DMS153 treated with DMSO at 0.1 percent for 48 hours (cell line): ENCODE measurements at regions not wholly inside any gene's neighbourhood (a gene's known extent, or its start where the extent isn't known, plus 50 kb on each side); places are given as distances from the start of the nearest gene placed in this dataset.
"Not testable (repeated sequence)": the region's sequence is repeated elsewhere in the genome, so short reads cannot be mapped to it uniquely, and the experiment has no call there.

ENCODE experiments used
- DNase-seq: peaks from one replicate; lab custom pipeline; 2025; ENCODE audit not compliant: unreplicated experiment; lab: John Stamatoyannopoulos, UW

- DNase-seq, result no peak
These were observed 83.3 kb upstream of the SIRPA start for GRCh38 chr20:1811621-1812498.

GRCh38 chr20:1810926-1811620 lies 84.1 kb upstream of the SIRPA start:
- DNase-seq, result no peak

GRCh38 chr20:1810572-1810925 lies 84.7 kb upstream of the SIRPA start:
- no peak for DNase-seq

- no peak for DNase-seq
These were observed 85.3 kb upstream of the SIRPA start for GRCh38 chr20:1809611-1810510.

- no peak for DNase-seq
These were observed 86.1 kb upstream of the SIRPA start for GRCh38 chr20:1809131-1809572.

GRCh38 chr20:1808101-1808500 lies 87.1 kb upstream of the SIRPA start:
- DNase-seq, result no peak

- no peak for DNase-seq
These were observed 87.8 kb upstream of the SIRPA start for GRCh38 chr20:1807394-1807793.

GRCh38 chr20:1806456-1806855 lies 88.8 kb upstream of the SIRPA start:
- no peak for DNase-seq

- DNase-seq, result no peak
These were observed 89.4 kb upstream of the SIRPA start for GRCh38 chr20:1805816-1806215.

GRCh38 chr20:1805161-1805581 lies 90.0 kb upstream of the SIRPA start:
- no peak for DNase-seq

- no peak for DNase-seq
These were observed 90.7 kb upstream of the SIRPA start for GRCh38 chr20:1804554-1804956.

GRCh38 chr20:1803932-1804501 lies 91.2 kb upstream of the SIRPA start:
- DNase-seq, result no peak

GRCh38 chr20:1803061-1803931 lies 91.9 kb upstream of the SIRPA start:
- no peak for DNase-seq

- DNase-seq, result peak; percentile 8
These were observed 92.7 kb upstream of the SIRPA start for GRCh38 chr20:1802385-1803060.

GRCh38 chr20:1801929-1802306 lies 93.3 kb upstream of the SIRPA start:
- no peak for DNase-seq

GRCh38 chr20:1801225-1801928 lies 93.8 kb upstream of the SIRPA start:
- no peak for DNase-seq

- no peak for DNase-seq
These were observed 94.4 kb upstream of the SIRPA start for GRCh38 chr20:1800777-1801176.

- no peak for DNase-seq
These were observed 95.0 kb upstream of the SIRPA start for GRCh38 chr20:1800180-1800579.

- DNase-seq, result not testable (repeated sequence)
These were observed 95.5 kb upstream of the SIRPA start for GRCh38 chr20:1799746-1800145.
